Esophagus squamous epithelium (tissue), 4 donors: ENCODE measurements at regions not wholly inside any gene's neighbourhood (a gene's known extent, or its start where the extent isn't known, plus 50 kb on each side); places are given as distances from the start of the nearest gene placed in this dataset.

Experiments
- CTCF ChIP-seq, 6 experiments: fragments of 450-650 bp in 4 of 6; fragments of 200-600 bp in 2 of 6; sonication (generic) in 2 of 6; IDR thresholded peaks; one replicate each; pipeline ENCODE4 v1.5.1; 2016 to 2019; ENCODE audit warnings: antibody characterized with exemption in 6 of 6, mild to moderate bottlenecking in 4 of 6, moderate library complexity in 4 of 6
- POLR2A ChIP-seq, 4 donors: fragments of 450-650 bp; IDR thresholded peaks; one replicate each; pipeline ENCODE4 v1.6.1; 2017; ENCODE audit warnings: antibody characterized with exemption in 4 of 4, mild to moderate bottlenecking in 4 of 4, moderate library complexity in 3 of 4

GRCh38 chr5:17114233-17114632 lies 103.2 kb upstream of the BASP1 start:
- TF ChIP-seq POLR2A (IDR thresholded peaks at IDR 0.05) (no peak), CTCF (IDR thresholded peaks at IDR 0.05) (no peak)
